A172 (cell line): ENCODE measurements at regions not wholly inside any gene's neighbourhood (a gene's known extent, or its start where the extent isn't known, plus 50 kb on each side); places are given as distances from the start of the nearest gene placed in this dataset.

Source experiments
- DNase-seq: peaks from one replicate; pipeline ENCODE4 v3.0.0-alpha.2; 2015; ENCODE audit warnings: low spot score

DNA sequence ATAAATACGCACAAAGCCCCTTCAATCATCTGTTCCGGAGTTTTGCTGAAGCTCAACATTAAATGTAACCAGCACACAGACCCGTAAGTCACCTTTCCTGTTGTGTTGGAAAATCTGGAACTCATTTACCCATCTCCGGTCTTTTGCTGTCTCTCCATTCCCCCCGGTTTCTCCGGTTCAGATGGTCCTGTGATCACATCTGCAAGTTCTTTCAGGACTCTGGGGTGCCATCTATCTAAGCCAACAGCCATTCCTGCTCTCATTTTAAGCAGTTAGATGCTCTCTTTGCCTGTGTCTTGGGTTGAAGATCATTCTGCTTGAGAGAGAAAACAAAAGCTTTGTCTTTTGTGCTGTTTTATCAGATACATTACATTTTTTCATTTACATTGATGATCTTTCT, 91.7 kb upstream of the TGIF1 start:
- DNase-seq: no peak

DNA sequence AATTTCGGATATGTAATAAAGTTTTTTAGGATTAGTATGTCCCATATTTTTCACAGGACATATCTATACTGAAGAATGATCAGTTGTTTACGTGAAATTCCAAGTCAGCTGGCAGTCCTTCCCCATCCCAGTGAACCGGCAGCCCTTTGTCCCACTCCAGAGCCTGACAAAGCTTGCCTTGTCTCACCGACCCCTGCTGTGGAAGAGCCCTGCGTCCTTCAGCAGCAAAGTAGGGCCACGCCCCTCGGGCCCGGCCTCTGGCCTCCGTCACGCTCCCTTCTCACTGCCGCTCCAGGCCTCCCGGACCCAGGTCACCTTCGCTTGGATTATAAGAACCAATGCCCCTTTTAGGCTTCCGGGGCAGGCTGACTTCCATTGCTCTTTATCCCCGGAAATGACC, 89.8 kb upstream of the TGIF1 start:
- DNase-seq: no peak

DNA sequence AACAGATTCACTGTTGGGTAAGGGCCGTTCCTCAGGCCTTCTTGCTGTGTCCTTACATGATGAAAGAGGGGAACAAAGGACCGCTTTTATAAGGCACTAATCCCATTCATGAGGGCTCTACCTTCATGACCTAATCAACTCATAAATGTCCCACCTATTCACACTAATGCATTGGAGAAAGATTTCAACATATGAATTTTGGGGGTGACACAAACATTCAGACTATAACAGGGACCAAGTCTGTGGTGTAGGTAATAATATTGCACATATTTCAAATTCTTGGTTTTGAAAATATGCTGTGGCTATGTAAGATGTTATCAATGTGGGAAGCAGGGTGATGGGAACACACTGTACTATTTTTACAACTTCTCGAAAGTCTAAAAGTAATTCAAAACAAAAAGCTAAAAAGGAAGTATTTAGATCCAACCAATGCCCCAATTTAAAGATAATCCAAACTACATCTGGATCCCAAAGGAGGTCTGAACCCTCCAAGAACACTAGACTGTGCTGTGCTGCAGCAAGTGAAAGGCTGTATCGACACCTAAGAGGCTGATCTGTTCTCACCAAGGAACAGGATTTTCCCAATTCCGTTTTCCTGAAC, 82.4 kb upstream of the TGIF1 start:
- DNase-seq: peak; percentile 60

DNA sequence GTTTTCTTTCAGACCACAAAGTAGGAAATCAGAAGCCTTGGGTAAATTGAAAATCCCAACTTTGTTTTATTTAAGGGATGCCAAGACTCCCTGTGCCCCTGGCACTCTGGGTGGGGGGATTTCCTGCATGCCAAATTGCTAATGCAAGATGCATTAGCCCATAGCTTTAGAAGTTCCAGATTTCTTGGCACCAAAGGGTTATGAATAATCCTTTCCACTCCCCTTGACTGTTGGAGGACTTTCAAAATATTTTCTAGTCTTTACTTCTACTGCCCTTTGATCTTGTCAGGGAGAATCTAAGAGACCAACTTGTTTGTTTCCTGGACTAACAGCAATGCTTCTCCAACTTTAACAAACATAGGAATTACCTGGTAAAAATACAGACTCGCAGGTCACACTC, 81.8 kb upstream of the TGIF1 start:
- DNase-seq: peak; percentile 85

DNA sequence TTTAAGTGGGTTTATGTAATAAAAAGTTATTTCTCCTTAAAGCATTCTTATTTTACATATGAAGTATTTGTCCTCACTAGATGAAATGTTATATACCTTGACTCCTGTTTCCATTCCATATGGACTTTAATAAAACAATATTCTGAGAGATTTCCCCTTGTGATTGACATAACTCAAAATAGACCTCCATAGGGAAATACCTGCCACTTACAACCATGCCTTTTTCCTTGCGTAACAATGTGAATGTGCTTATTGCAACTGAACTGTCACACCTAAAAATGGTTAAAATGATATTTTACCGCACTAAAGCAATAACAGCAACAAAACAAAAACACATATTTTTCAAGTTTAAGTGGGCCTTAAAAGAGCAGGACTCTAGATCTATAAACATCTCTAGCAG, 70.3 kb upstream of the TGIF1 start:
- DNase-seq: no peak

DNA sequence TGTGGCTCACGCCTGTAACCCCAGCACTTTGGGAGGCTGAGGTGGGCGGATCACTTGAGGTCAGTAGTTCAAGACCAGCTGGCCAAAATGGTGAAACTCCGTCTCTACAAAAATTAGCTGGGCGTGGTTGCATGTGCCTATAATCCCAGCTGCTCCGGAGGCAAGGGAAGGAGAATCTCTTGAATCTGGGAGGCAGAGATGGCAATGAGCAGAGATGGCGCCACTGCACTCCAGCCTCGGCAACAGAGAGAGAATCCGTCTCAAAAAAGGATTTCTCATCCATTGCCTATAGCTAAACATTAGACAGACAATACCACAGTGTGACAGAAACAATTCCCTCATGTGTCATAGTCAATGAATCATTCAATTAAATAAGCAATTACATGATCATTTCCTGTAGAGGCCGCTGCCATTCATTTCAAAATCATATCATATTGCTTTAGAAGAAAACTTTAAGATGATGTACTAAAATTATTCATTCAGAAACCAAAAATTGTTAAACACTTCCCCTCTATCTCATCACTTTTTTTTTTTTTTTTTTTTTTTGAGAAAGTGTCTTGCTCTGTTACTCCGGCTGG, 69.5 kb upstream of the TGIF1 start:
- peak; percentile 29 for DNase-seq

DNA sequence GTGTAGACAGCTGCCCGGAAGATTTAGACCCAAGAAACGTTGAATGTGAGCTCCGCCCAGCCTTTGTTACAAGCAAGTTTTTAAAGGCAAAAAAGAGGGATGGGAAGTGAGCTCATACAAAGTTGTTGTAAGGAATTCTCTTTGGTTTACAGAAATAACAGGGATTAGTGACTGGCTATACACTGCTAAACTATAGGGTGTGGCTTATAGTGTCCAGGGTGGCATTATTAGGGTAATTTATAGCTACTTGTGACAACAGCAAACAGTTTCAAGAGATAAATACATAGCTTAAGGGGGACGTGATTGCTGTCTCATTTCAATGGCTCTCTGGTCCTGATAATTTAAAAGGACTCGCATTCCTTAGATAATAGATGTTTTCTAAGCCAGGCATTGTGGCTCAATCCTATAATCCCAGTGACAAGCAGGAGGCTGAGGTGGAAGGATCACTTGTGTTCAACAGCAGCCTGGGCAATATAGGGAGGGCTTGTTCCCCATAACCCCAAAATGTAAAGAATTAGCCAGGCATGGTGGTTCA, 66.5 kb upstream of the TGIF1 start:
- peak; percentile 75 for DNase-seq

DNA sequence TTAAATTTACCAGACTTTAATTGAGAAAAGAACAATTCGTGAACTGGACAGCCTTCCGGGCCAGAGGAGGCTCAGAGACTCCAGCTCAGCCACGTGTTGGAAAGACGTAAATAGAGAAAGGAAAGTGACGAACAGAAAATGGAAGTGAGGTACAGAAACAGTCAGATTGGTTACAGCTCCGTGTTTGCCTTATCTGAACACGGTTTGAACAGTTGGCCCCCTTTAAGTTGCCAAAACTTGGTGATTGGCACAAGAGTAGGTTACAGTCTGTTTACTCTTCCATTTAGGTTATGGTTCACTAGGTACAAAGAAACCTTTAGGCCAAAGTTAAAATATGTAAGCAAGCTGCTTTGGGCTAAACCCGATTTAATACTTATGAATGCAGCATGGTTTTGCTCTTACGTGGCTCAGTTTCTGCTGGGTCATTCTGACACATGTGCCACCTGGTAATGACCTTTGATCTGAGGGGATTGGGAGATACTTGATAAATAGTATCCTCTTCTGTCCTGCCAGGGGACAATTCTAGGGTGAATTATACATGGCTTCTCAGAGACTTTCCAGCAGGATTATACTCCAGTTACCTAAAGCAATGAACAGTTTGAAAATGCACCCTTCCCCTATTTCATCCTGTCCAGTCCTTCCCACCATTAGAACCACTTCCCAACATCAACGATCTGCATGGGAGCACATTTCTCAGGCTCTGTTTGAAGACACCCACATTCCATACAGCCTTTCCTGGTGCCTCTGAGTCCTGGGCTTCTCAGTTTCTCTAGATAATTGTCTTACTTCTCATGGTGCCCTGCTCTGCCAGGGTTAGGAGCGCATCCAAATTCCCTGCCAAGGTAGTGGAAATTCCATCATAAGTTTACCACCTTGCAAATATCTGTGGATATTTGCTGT, 65.1 kb upstream of the TGIF1 start:
- DNase-seq: no peak

DNA sequence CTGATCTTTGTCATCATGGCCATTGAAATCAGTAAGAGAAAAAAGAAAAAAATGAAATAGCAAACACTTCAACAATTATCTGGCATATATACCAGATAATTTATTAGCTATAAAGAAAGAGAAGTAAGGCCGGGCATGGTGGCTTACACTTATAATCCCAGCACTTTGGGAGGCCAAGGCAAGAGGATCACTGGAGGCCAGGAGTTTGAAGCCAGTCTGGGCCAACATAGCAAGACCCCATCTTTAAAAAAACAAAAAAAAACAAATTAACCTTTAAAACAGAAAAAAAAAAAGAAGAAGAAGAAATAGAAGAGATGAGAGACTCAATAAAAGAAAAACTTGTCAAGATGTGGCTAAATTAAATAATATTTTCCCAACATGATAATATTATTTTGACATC, 61.6 kb upstream of the TGIF1 start:
- no peak for DNase-seq

DNA sequence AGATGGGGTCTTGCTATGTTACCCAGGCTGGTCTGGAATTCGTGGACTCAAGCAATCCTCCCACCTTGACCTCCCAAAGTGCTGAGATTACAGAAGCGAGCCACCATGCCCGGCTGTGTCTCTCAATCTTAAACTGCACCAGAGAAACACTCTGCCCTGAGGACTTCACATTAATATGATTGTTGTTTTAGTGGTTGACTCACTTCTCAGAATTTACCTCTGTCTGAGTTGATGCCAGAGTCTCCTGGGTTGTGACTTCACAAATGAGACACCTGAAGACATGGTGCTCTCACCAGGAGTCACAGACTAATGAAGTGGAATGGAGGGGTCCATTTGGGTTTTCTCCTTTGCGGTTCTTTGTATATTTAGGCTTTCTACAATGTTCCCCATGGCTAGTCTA, 61.0 kb upstream of the TGIF1 start:
- peak; percentile 8 for DNase-seq

DNA sequence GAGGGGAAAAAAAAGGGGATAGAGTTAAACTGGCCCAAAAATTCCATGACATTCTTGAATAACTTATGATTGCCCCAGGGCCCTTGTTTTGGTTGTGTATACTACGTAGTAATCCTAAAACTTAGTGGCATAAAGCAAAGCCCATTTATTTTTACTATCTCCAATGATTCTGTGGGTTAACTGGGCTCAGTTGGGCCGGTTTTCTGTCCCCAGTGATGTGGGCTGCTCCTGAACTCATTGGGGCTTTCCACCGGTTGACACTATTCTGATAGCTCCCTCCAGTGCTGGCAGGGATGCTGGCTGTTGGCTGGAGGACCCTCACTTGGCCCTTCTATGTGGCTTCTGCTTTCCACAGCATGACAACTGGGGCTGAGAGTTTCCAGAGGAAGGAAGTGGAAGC, 60.0 kb upstream of the TGIF1 start:
- no peak for DNase-seq

DNA sequence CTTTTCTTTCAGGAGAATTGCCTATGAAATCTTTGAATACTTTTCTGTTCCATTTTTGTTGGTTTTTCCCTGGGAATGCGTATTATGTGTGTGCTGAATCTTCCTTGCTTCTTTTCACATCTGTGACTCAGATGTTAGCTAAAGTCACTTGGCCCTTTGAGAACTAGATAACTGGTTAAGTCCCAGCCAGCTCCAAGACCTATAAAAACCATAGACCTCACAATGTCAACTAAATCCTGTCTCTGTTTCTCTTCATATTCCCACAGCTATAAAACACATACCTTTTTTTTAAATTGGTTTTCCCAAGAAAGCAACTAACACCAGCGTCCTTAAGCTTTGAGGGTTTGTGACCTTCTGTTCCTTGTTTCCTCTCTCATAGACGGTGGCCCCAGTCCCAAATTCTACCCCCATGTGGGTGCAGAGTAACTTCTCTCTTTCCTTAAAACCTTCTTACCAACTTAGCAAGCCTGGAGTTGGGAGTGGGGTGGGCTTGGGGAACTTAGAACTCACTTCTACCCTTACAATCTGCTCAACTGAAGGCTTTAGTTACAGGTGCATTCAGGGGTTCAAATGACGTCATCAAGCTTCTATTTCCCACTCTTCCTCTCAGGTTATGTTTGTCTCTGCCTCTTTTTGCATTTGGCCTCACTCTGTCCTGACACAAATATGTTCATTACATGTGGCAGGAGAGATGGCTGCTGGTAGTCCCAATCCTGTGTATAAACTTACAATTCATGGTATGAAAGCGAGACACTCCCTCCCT, 58.1 kb upstream of the TGIF1 start:
- no peak for DNase-seq

DNA sequence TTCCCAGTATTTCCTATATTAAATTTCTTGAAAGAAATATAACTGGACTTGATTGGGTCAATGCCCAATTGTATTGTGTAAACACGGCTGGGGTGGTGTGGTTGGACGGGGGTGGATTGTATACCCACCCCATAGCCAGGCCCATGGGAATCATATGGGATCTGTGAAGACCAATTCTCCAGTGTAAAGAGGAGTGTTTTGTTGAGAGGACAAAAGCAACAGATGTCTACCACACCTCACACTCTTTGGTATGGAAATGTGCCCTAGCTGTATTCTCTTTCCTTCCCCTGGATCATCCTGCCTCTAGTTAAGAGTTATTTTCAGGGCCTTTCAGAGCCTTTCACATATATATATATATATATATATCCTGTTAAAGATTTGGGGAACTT, 57.5 kb upstream of the TGIF1 start:
- no peak for DNase-seq

DNA sequence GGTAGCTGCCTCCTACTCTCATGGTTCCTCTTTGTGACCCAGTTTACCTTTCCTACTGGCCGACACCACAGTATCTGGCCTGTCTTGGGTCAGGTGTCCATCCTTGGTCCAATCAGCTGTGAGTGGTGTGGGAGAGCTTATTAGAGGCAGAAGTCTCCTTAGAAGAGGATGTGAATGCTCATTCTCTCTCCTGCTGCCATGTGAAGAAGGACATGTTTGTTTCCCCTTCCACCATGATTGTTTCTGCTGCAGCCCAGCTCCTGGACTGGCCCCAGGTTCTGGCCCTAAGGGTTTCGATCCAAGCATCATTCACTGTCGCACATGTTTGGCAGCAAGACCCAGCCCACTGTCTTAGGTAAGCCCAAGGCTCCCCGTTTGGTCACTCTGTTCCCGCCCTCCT, 55.3 kb upstream of the TGIF1 start:
- no peak for DNase-seq

DNA sequence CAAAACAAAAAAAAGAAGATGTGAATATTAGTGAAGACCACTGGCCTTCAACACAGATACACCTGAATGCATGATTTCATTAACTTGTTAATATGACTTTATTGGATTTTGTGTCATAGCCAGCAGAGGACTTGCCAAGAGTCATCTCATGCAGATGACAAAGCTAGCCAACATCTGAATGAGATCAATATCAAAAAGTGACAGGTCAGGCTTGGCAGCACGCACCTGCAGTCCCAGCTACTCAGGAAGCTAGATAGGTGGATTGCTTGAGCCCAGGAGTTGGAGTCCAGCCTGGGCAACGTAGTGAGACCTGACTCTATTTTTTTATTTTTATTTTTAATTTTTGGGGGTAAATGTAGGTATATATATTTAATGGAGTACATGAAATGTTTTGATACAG, 54.5 kb upstream of the TGIF1 start:
- DNase-seq: no peak

DNA sequence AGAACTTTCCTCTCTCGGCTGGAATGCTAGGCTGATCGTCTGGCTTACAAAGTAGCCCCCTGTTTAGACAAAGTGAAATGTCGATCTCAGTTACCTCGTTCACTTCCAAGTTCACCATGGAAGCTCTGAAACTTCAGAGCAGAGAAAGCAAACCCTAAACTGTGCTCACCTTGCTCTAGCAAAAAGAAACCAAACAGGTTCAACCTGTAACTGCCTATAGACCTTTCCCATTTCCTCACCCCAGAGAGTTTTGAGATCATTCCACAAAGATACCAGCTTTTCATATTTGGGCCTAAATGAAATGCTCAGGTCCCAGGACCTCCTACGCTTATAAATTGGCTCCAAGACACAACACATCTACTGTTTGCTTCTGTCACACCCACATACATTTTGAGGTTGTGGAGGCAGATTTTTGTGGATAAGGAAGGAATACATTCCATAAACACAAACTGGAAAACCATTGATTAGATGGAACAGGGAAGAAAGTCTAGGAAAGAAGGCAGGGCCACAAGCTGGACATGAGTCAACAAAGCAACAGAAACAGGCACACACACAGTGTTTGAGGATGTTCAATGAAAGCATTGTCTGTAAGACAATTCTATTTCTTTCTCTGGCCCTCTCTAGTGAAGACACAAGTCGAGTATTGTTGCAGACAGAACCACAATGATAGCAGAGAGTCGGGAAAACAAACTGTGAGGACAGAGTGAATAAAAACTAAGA, 52.8 kb upstream of the TGIF1 start:
- DNase-seq: no peak

DNA sequence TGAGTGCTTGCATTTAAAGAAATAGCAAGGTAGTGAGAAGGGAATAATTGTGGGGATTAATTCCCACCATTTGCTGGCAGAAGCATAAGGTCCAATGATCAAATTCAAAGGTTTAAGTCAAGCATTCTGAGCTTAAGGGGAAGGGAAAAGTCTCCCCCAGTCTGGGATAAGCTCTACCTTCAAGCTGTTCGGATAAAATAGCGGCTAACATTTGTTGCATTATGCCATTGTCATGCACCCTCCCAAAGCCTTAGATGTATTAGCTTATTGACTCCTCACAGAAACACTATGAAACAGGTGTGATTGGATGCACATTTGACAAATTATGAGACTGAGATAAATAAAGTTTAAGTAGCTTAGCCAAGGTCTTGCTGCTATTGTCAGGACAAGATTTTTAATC, 52.2 kb upstream of the TGIF1 start:
- DNase-seq: no peak
